ENCODE measurements at regions not wholly inside any gene's neighbourhood (a gene's known extent, or its start where the extent isn't known, plus 50 kb on each side); places are given as distances from the start of the nearest gene placed in this dataset.

- Mint-ChIP-seq H3K9me3 (peaks cover 5% of the 10 kb centered on the region), H3K27me3 (no peaks in the 10 kb centered on the region), H3K27ac (no peak overlapping the region), H3K4me1 (no peaks in the 10 kb centered on the region), H3K36me3 (no peaks in the 10 kb centered on the region), H3K4me3 (no peak overlapping the region)
These were observed 454.8 kb upstream of the ADAMTS5 start for GRCh38 chr21:27421654-27422053.

DNA sequence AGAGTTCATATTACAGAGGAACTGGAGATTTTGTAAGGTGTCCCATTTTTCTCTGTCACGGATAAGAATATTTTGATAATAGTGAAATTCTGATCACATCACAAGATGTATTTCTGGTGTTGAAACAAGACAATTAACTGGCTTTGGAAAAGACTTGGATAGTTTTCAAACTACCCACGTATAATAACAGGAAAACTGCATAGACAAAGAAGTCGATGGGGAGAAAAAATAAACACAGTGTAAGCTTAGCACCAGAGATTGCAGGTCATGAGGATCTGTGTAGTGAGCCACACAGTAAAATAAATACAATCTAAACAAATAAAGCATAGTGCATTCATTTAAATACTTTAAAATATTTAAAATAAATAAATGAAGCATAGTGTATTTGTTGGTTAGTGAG lies 452.3 kb upstream of the ADAMTS5 start:
- H3K27me3 Mint-ChIP-seq: no peaks in the 10 kb centered on the region
- no peak overlapping the region for H3K4me3 Mint-ChIP-seq
- H3K9me3 Mint-ChIP-seq: peaks cover 21% of the 10 kb centered on the region
- H3K36me3 Mint-ChIP-seq: no peaks in the 10 kb centered on the region
- no peaks in the 10 kb centered on the region for H3K4me1 Mint-ChIP-seq
- H3K27ac Mint-ChIP-seq: no peak overlapping the region

DNA sequence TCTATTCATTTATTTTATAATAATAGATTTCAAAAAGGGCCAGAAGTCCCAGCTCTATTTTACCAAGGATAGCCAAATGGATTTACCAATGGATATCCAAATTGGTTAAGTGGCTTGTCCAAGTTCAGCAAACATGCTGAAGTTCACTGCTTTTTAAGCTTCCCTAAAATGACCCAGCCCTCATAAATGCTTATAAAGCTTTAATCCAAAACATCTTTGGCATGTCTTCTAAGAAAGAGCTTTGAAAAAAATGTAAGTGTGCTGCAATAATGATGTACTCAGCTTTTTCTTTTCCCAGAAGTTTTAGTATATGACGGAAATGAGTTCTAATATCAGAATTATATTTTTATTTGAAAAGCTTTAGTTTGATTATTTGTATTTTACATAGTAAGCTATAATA lies 451.5 kb upstream of the ADAMTS5 start:
- Mint-ChIP-seq H3K9me3 (peaks cover 22% of the 10 kb centered on the region), H3K36me3 (no peaks in the 10 kb centered on the region), H3K27me3 (no peaks in the 10 kb centered on the region), H3K4me3 (no peak overlapping the region), H3K4me1 (no peaks in the 10 kb centered on the region), H3K27ac (no peak overlapping the region)

DNA sequence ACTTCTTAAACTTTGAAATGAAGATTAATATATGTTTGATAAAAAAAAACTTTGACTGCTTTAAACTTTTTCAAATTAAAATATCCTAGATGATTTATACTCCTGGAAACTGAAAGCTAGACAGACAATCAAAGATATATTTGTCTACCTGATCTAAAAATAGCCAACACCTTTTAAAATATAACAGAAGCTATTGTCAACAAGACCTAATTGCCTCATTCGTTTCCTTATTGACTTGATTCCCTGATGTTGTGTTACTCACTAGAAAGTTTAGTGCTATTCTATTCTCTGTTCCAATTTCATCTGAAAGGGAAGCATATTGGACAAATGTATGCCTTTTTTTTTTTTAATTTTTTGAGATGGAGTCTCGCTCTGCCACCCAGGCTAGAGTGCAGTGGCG lies 445.6 kb upstream of the ADAMTS5 start:
- Mint-ChIP-seq H3K9me3 (peaks cover 17% of the 10 kb centered on the region), H3K27me3 (no peaks in the 10 kb centered on the region), H3K36me3 (no peaks in the 10 kb centered on the region)

DNA sequence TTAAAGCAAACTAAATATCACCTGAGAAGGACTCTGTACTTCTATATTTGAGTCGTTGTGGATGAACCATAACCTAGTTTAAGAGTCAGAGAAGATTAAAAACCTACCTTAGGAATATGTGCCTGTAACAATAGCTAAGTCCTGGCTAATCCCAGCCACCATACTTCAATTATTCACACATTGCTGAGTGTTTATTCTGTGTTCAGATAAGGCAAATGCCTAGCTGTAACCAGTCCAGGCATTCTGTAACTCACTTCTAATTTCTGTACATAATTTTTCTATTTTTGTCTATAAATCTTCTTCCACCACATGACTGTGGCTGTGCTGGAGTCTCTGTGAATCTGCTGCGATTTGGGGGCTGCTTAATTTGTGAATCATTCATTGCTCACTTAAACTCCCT lies 441.9 kb upstream of the ADAMTS5 start:
- Mint-ChIP-seq H3K4me3 (no peak overlapping the region), H3K27me3 (no peaks in the 10 kb centered on the region), H3K9me3 (no peaks in the 10 kb centered on the region), H3K27ac (no peak overlapping the region), H3K36me3 (no peaks in the 10 kb centered on the region), H3K4me1 (no peaks in the 10 kb centered on the region)

More for the DNA sequence above, 445.6 kb upstream of the ADAMTS5 start:
- no peaks in the 10 kb centered on the region for H3K4me1 Mint-ChIP-seq
- H3K27ac Mint-ChIP-seq: no peak overlapping the region
- no peak overlapping the region for H3K4me3 Mint-ChIP-seq

- Mint-ChIP-seq H3K27me3 (no peaks in the 10 kb centered on the region), H3K27ac (no peak overlapping the region), H3K9me3 (no peaks in the 10 kb centered on the region), H3K36me3 (no peaks in the 10 kb centered on the region), H3K4me3 (no peak overlapping the region), H3K4me1 (no peaks in the 10 kb centered on the region)
These were observed 440.4 kb upstream of the ADAMTS5 start for GRCh38 chr21:27407271-27407670.

DNA sequence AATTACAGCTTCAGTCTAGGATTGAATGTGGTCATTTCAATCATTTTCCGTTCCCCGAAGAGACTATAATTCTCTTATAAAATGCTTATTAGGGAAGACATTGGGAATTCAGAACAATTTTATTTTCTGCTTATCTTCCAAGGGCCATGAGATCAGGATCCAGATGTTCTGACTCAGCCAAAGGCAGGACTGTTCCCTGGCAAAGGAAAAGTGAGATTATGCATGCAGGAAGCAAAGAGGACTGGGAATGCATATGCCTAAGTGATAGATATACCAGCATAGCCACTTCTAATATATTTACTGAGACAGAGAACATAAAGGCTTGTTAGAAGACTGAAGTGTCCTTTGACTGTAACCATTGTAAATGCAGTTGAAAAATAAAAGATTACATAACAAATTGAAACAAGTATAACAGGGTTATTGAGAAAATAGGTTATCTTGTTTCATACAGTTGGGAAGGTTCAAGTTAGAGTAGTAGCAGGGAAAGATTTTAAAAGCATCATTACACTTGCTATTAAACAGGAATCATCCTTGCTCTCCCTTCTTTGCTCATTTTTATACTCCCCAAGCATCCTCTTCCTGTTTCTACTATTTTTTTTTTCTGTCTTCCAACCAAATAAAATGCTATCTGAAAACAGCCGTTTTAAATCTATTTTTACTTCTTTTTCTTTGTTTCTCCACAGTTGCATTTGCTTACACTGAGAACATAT lies 439.6 kb upstream of the ADAMTS5 start:
- Mint-ChIP-seq H3K4me1 (no peaks in the 10 kb centered on the region), H3K27me3 (no peaks in the 10 kb centered on the region), H3K27ac (no peak overlapping the region), H3K36me3 (no peaks in the 10 kb centered on the region), H3K4me3 (no peak overlapping the region), H3K9me3 (no peaks in the 10 kb centered on the region)

GRCh38 chr21:27403011-27403410 lies 436.1 kb upstream of the ADAMTS5 start:
- Mint-ChIP-seq H3K4me3 (no peak overlapping the region), H3K9me3 (no peaks in the 10 kb centered on the region), H3K4me1 (no peaks in the 10 kb centered on the region), H3K27me3 (no peaks in the 10 kb centered on the region), H3K27ac (no peak overlapping the region), H3K36me3 (no peaks in the 10 kb centered on the region)

GRCh38 chr21:27400045-27400444 lies 433.2 kb upstream of the ADAMTS5 start:
- H3K9me3 Mint-ChIP-seq: no peaks in the 10 kb centered on the region
- H3K4me3 Mint-ChIP-seq: no peak overlapping the region
- no peak overlapping the region for H3K27ac Mint-ChIP-seq
- no peaks in the 10 kb centered on the region for H3K36me3 Mint-ChIP-seq
- H3K4me1 Mint-ChIP-seq: no peaks in the 10 kb centered on the region
- no peaks in the 10 kb centered on the region for H3K27me3 Mint-ChIP-seq

DNA sequence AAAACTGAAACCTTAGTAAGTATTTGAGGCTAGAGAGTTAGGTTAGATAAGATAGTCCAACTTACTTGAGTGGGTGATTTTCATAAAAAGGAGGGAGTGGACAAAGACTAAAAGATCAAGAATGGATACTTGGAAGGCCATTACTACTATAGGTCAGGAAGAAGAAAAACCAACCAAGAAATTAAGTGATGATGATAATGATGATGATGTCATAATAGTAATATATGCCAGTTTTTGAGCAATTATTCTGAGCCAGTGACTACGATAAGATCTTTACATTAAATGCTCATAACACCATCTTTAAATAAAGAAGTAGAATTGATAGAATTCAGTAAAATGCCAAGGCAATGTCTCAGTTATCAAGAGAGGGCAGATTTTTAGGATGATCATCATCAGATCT lies 430.7 kb upstream of the ADAMTS5 start:
- no peaks in the 10 kb centered on the region for H3K9me3 Mint-ChIP-seq
- H3K27me3 Mint-ChIP-seq: no peaks in the 10 kb centered on the region
- no peak overlapping the region for H3K27ac Mint-ChIP-seq
- no peak overlapping the region for H3K4me3 Mint-ChIP-seq
- H3K36me3 Mint-ChIP-seq: no peaks in the 10 kb centered on the region
- H3K4me1 Mint-ChIP-seq: no peaks in the 10 kb centered on the region

DNA sequence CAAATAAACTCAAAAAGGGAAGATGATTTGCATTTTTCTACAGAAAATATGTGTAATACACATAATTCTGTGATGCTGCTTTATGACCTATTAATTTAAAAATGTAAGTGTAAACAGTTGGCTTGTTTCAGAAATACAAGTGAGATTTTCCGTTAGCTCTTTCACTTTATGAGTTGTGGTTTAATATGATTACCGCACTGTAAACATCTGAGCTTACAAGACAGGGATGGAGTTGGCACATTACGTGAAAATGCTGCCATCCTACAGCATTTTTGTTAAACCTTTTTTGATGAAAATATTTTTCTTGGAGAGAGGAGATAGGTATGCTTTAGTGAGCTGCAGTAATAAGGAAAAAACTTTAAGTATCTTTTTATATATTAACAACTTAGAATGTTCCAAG lies 426.8 kb upstream of the ADAMTS5 start:
- Mint-ChIP-seq H3K27ac (no peak overlapping the region), H3K36me3 (no peaks in the 10 kb centered on the region), H3K4me1 (no peaks in the 10 kb centered on the region), H3K9me3 (no peaks in the 10 kb centered on the region), H3K4me3 (no peak overlapping the region), H3K27me3 (no peaks in the 10 kb centered on the region)

GRCh38 chr21:27391990-27392389 lies 425.1 kb upstream of the ADAMTS5 start:
- Mint-ChIP-seq H3K4me3 (no peak overlapping the region), H3K9me3 (no peaks in the 10 kb centered on the region), H3K4me1 (no peaks in the 10 kb centered on the region), H3K27me3 (no peaks in the 10 kb centered on the region), H3K27ac (no peak overlapping the region), H3K36me3 (no peaks in the 10 kb centered on the region)

DNA sequence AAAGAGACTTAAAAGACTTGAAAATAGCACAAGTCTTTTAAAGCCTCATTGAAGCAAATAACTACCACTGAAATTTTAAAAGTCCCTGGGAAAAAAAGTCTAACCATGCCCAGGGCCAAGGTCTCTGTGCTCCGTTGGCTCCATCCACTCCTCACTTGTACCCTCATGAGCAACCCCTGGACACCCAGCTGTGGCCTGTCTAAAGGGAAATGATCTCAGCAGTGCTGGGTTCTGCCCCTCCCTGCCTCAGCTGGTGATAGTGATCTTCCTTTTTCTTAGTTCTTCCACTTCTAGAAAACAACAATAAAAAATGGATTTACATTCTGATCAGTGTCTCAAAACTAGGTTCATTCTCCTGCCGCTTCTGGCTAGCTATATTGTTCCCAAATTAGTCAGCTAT lies 423.5 kb upstream of the ADAMTS5 start:
- no peak overlapping the region for H3K4me3 Mint-ChIP-seq
- H3K9me3 Mint-ChIP-seq: no peaks in the 10 kb centered on the region
- no peak overlapping the region for H3K27ac Mint-ChIP-seq
- H3K36me3 Mint-ChIP-seq: no peaks in the 10 kb centered on the region
- H3K27me3 Mint-ChIP-seq: no peaks in the 10 kb centered on the region
- no peaks in the 10 kb centered on the region for H3K4me1 Mint-ChIP-seq

DNA sequence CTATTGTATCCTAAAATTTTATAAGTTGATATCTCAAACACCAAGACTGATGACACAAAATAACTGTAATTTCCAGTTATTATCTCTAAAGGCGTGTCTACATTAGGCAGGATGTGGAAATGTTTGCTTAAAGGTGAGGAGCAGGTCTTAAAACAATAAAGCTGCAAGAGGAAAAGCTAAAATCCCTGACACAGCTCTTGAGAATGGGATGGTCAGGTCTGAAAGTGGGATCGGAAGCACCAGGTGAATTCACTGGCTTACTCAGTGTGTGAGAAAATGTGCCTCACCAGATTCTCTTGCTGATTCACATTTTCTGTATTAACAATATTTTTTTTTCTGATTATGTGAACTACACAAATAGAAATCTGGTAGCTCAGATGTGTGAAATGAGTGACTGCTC lies 421.9 kb upstream of the ADAMTS5 start:
- H3K36me3 Mint-ChIP-seq: no peaks in the 10 kb centered on the region
- H3K27ac Mint-ChIP-seq: no peak overlapping the region
- H3K9me3 Mint-ChIP-seq: no peaks in the 10 kb centered on the region
- H3K4me3 Mint-ChIP-seq: no peak overlapping the region
- no peaks in the 10 kb centered on the region for H3K27me3 Mint-ChIP-seq
- no peaks in the 10 kb centered on the region for H3K4me1 Mint-ChIP-seq

GRCh38 chr21:27382404-27382803 lies 415.5 kb upstream of the ADAMTS5 start:
- Mint-ChIP-seq H3K4me3 (no peak overlapping the region), H3K27ac (no peak overlapping the region), H3K36me3 (no peaks in the 10 kb centered on the region), H3K9me3 (no peaks in the 10 kb centered on the region), H3K4me1 (no peaks in the 10 kb centered on the region), H3K27me3 (no peaks in the 10 kb centered on the region)

GRCh38 chr21:27380303-27380702 lies 413.4 kb upstream of the ADAMTS5 start:
- Mint-ChIP-seq H3K4me3 (no peak overlapping the region), H3K27me3 (no peaks in the 10 kb centered on the region)

GRCh38 chr21:27379354-27379753 lies 412.5 kb upstream of the ADAMTS5 start:
- H3K4me3 Mint-ChIP-seq: no peak overlapping the region
- no peaks in the 10 kb centered on the region for H3K36me3 Mint-ChIP-seq
- H3K27ac Mint-ChIP-seq: peak overlapping the region; percentile 63
- H3K4me1 Mint-ChIP-seq: no peaks in the 10 kb centered on the region
- no peaks in the 10 kb centered on the region for H3K27me3 Mint-ChIP-seq
- H3K9me3 Mint-ChIP-seq: no peaks in the 10 kb centered on the region

More at GRCh38 chr21:27380303-27380702, 413.4 kb upstream of the ADAMTS5 start:
- no peak overlapping the region for H3K27ac Mint-ChIP-seq
- H3K36me3 Mint-ChIP-seq: no peaks in the 10 kb centered on the region
- H3K4me1 Mint-ChIP-seq: no peaks in the 10 kb centered on the region
- no peaks in the 10 kb centered on the region for H3K9me3 Mint-ChIP-seq

All from activated naive CD4-positive, alpha-beta T cell treated with anti-CD3 and anti-CD28 coated beads, Interleukin-2, amount 50 U/mL, for 24 hours (primary cell).